Gastrocnemius medialis (tissue), 4 donors: ENCODE measurements at regions not wholly inside any gene's neighbourhood (a gene's known extent, or its start where the extent isn't known, plus 50 kb on each side); places are given as distances from the start of the nearest gene placed in this dataset.

ENCODE experiments used
- POLR2A ChIP-seq, 2 donors: fragments of 450-650 bp; IDR thresholded peaks; one replicate each; pipeline ENCODE4 v1.6.1; 2017; ENCODE audit warnings: antibody characterized with exemption in 2 of 2, mild to moderate bottlenecking in 2 of 2, moderate library complexity in 2 of 2
- TF ChIP-seq, protein P1 (sequence below), 5 experiments: fragments of 450-650 bp in 3 of 5; fragments of 200-600 bp in 2 of 5; sonication (generic) in 2 of 5; IDR thresholded peaks in 4 of 5; conservative IDR thresholded peaks in 1 of 5; 1 replicate in 4 of 5; 2 replicates in 1 of 5; pipeline ENCODE4 v1.5.1; 2016 to 2019; ENCODE audit warnings: antibody characterized with exemption in 5 of 5, mild to moderate bottlenecking in 3 of 5, moderate library complexity in 3 of 5

DNA sequence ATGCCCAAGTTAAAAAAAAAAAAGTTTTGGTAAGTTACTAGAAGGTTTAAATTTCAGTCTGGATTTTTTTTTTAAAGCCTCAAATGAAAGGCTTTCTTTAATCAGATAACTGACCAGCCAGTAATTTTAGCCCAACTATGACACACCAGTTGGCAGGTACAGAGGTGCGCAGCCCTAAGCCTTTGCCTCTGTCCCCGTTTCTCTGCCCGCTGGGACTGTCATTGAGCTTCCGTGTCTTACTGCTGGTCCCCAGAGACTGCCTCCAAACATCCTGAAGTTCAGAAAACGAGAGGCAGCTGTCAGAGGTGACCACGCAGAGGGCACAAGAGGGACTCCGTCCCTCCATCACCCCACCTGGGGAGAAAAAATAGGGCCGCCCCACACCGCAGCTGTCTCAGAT is 118.2 kb downstream of the RPS12 start:
- TF ChIP-seq, protein P1, sequence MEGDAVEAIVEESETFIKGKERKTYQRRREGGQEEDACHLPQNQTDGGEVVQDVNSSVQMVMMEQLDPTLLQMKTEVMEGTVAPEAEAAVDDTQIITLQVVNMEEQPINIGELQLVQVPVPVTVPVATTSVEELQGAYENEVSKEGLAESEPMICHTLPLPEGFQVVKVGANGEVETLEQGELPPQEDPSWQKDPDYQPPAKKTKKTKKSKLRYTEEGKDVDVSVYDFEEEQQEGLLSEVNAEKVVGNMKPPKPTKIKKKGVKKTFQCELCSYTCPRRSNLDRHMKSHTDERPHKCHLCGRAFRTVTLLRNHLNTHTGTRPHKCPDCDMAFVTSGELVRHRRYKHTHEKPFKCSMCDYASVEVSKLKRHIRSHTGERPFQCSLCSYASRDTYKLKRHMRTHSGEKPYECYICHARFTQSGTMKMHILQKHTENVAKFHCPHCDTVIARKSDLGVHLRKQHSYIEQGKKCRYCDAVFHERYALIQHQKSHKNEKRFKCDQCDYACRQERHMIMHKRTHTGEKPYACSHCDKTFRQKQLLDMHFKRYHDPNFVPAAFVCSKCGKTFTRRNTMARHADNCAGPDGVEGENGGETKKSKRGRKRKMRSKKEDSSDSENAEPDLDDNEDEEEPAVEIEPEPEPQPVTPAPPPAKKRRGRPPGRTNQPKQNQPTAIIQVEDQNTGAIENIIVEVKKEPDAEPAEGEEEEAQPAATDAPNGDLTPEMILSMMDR (IDR thresholded peaks at IDR 0.05 in 4 of 5, conservative IDR thresholded peaks at IDR 0.05 in 1 of 5): no peak
- TF ChIP-seq POLR2A (IDR thresholded peaks at IDR 0.05): no peak
